SK-N-SH (cell line): ENCODE measurements at regions not wholly inside any gene's neighbourhood (a gene's known extent, or its start where the extent isn't known, plus 50 kb on each side); places are given as distances from the start of the nearest gene placed in this dataset.

ENCODE experiments used
- EP300 ChIP-seq, 2 experiments: IDR thresholded peaks; 2 replicates each; pipeline versions ENCODE4 v1.4.0 to v1.6.1; 2012; ENCODE audit warnings: borderline replicate concordance in 1 of 2, low read depth in 1 of 2, low read length in 1 of 2
- RAD21 ChIP-seq: IDR thresholded peaks from 2 replicates; pipeline ENCODE4 v1.6.1; 2012; ENCODE audit warnings: mild to moderate bottlenecking, low read length
- SIN3A ChIP-seq: IDR thresholded peaks from 2 replicates; pipeline ENCODE4 v1.6.1; 2012; ENCODE audit warnings: low read depth, mild to moderate bottlenecking, low read length, moderate library complexity, borderline replicate concordance
- TAF1 ChIP-seq: IDR thresholded peaks from 2 replicates; pipeline ENCODE4 v1.6.1; 2012; ENCODE audit warnings: low read depth, mild to moderate bottlenecking, low read length, moderate library complexity, borderline replicate concordance
- TF ChIP-seq, protein P1 (sequence below): IDR thresholded peaks from 2 replicates; pipeline ENCODE4 v1.4.0; 2012; ENCODE audit warnings: low read depth, borderline replicate concordance
- TF ChIP-seq, protein P2 (sequence below): fragments of 200-600 bp; sonication (generic); IDR thresholded peaks from 2 replicates; pipeline ENCODE4 v1.6.1; 2017; ENCODE audit warnings: antibody characterized with exemption, mild to moderate bottlenecking, moderate library complexity

DNA sequence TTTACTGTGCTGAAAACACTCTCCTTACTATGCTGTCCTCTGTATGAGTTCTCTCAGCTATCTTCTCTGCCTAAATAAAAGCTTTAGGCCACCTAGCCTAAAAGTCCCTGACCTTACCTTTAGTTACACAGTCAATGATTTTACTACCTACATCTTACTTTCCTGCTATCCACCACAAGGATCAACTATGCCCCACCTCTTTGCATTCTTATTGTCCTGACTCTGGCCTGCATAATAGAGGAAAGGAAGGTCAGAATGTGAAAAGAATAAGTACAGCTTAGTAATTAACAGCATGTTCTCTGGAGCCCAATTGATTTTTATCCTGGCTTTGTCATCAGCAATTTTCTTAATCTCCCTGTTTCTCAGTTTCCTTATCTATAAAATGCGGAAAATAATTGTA, 1257.8 kb downstream of the RPA4 start:
- TF ChIP-seq, protein P1, sequence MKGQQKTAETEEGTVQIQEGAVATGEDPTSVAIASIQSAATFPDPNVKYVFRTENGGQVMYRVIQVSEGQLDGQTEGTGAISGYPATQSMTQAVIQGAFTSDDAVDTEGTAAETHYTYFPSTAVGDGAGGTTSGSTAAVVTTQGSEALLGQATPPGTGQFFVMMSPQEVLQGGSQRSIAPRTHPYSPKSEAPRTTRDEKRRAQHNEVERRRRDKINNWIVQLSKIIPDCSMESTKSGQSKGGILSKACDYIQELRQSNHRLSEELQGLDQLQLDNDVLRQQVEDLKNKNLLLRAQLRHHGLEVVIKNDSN: no peak
- TF ChIP-seq, protein P2, sequence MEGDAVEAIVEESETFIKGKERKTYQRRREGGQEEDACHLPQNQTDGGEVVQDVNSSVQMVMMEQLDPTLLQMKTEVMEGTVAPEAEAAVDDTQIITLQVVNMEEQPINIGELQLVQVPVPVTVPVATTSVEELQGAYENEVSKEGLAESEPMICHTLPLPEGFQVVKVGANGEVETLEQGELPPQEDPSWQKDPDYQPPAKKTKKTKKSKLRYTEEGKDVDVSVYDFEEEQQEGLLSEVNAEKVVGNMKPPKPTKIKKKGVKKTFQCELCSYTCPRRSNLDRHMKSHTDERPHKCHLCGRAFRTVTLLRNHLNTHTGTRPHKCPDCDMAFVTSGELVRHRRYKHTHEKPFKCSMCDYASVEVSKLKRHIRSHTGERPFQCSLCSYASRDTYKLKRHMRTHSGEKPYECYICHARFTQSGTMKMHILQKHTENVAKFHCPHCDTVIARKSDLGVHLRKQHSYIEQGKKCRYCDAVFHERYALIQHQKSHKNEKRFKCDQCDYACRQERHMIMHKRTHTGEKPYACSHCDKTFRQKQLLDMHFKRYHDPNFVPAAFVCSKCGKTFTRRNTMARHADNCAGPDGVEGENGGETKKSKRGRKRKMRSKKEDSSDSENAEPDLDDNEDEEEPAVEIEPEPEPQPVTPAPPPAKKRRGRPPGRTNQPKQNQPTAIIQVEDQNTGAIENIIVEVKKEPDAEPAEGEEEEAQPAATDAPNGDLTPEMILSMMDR: no peak
- no peak for TF ChIP-seq TAF1
- no peak for TF ChIP-seq RAD21
- no peak for TF ChIP-seq EP300 (IDR thresholded peaks at IDR 0.05; ENCODE audit: borderline replicate concordance in 1 of 2, low read depth in 1 of 2, low read length in 1 of 2)
- no peak for TF ChIP-seq SIN3A
